Muscle of arm (tissue), 1 donor: ENCODE measurements at regions not wholly inside any gene's neighbourhood (a gene's known extent, or its start where the extent isn't known, plus 50 kb on each side); places are given as distances from the start of the nearest gene placed in this dataset.

ENCODE experiments used
- DNase-seq: peaks from one replicate; pipeline ENCODE4 v3.0.0-alpha.2; 2013

DNA sequence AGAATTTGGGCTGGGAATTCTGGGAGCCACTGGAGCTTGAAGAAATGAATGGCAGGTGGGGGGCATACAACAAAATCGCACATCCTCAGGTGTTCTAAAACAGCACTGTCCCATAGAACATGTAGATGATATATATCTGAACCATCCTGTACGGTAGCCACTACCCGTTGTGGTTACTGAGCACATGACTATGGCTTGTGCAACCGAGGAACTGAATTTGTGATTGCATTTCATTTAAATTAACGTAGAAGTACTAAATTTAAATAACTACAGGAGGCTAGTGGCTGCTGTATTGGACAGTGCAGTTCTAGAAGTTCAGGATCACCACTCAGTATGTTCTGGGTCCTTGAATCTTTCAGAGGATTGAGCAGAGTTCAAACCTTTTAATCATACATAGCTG, 172.4 kb downstream of the PHETA1 start:
- no peak for DNase-seq

DNA sequence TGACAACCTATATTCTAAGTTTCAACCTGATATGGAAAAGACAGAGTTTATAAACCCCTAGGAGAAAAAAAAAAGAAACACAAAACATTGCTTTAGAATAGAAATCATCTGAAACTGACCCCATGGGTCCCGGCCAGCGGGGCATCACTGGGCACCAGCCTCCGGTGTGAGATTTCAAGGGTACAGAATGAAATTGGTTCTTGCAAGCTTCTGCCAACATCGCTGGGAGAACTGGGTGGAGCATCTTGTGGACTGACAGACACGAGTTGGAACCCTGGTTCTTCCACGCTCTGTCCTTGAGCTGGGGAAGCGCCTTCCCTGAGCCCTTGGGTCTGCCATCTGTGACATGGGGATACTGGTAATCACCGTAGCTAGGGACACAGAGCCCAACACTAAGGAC, 173.6 kb downstream of the PHETA1 start:
- no peak for DNase-seq

DNA sequence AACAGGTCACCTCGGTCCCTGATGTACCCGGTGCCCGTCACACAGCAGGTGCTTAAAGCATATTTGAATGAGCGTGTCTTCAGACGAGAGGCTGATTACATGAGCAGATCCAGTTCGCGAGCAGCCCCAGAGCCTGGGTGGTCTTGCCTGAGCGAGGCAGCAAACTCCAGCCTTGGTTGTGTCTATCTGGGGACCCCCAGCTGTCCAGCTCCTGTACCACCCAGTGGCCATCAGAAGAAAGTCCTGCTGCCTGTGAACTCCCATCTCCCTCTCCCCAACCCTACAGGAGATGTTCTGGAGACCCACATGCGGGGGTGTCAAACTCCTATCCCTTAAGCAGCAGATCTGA, 174.2 kb downstream of the PHETA1 start:
- DNase-seq: no peak

DNA sequence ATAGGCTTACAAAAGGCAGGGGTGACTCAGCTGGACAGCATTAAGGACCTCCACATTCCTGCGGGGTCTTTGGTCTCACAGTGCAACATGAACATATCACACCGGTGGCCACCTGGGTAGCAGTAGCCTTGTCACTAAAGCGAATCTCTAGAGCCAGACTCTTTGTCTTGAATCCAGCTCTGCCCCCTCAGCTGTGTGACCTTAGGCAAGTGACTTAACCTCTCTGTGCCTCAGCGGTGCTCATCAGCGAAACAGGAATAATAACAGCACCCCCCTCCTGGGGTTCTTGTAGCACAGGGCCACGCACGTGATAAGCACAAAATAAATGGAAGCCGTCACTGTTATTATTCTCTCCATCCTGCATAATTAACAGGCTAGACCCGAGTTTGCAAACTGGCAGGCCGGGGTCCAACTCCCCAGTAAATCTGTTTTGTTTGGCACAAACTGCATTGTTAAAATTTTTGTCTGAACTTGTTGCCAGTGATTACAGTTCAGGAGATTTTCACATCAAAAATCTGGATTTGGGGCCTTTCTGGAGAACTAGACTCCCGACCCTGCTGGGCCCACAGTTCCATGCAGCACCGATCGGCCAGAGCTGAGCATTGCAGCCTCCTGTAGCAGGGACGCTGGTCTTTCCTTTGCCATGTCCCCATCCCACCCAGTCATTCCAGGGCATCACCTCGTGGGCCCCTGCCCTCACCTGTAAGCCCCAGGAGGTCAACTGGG, 174.8 kb downstream of the PHETA1 start:
- DNase-seq: no peak

DNA sequence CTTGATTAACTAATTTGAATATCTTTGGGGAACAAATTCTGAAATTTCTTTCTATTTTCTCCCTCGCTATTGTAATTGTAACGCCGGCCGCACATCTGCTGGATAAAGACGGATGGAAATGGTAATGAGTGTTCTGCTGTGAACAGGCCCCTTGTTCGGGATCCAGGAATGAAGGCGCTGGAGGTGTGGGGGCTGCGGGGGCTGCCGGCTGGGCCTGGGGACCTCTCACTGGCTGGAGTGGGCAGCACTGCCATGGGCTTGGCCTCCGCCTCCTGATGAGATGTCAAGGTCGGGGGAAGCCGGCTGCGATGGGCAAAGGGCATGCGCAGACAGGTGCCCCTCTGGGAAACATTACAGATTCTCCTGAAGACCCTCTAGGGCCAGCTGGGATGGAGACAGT, 175.4 kb downstream of the PHETA1 start:
- DNase-seq: no peak

DNA sequence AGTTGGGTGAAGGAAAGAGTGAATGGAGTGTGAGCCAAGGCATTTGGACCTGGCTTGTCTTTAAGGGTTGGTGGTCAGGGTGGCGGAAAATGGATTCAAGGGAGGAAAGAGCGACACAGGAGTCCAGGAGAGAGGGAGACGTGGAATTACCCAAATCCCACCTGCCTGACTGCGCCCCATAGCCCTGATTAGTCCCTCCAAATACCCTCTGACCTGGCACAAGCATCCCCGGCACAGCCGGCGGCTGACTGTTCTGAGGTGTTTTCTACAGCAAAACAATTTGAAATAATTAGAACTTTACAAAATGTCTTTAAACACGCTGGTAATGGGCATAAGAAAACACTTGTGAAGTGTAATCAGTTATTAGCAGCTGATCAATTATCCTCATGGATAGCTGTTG, 175.8 kb downstream of the PHETA1 start:
- no peak for DNase-seq

DNA sequence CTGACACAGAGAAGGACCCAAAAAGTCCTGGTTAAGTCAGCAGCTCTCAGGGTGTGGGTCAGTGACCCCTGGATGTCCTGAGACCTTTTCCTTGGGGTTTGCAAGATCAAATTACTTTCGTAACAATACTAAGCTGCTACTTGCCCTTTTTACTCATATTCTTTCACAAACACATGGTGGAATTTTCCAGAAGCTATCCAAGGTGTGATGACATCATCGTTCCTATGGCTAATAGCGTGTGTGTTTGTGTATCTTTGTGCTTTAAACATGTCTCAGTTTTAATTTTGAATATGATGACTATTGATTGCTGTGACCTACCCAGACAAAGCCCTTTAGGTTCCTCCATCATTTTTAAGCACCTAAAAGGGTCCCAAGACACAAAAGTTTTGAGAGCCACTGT, 176.2 kb downstream of the PHETA1 start:
- DNase-seq: no peak

DNA sequence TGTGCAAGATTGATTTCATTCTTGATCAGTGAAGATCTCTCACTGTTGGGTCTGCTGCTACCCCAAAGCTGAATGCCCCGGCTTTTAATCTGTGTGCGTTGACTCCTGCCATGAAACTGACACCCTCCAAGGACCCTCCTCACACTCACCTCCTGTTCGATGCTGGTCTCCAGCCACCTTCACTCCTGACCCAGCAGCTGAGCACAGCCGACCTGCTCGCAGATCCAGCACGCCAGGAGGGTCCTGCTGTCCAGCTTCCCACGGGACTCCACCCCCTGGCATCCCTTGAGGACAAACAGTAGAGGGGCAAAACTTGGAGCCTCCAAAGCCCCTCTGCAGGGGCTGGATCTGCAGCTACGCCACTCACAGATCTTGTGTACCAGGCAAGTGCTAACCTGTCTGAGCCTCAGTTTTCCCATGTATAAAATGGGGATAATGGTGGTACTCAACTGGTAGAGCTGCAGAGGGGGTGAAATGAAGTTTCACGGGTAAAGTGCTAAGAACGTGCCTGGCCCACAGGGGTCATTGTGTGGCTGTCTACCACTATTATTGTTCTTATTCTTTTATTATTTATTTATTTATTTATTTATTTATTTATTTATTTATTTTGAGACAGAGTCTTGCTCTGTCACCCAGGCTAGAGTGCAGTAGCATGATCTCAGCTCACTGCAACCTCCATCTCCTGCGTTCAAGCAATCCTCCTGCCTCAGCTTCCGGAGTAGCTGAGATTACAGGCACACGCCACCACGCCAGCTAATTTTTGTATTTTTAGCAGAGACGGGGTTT, 178.0 kb downstream of the PHETA1 start:
- no peak for DNase-seq

DNA sequence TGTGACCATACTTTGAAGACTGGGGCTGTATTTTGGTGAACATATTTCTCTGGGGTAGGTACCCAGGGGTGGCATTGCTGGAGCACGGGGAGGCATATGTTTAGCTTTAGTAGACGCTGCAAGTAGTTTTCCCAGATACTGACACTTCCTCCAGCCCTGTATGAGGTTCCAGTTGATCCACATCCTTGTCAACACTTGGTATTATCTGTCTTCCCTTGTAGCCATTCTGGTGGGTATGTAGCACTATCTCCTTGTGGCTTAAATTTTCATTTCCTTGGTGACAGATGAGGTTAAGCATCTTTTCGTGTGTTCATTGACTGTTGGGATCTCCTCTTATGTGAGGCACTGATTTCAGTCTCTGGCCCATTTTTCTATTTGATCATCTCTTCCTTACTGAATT, 179.1 kb downstream of the PHETA1 start:
- DNase-seq: no peak

DNA sequence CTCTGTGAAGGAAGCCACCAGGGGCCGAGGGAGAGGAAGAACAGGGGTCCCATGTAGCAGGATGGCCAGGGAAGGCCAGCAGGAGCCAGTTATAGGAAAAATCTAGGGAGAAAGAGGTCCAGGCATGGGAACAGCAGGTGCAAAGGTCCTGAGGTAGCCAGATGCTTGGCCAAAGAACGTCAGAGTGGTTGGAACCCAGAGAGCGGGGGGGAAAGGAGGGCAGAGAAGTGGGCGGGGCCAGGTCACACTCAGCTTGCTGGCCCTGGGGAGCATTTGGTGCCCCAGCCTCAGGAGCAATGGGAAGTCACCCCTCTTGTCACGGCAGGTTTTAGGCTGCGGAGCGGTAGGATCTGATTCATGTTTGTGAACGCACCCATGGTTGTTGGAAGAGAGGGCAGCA, 180.5 kb downstream of the PHETA1 start:
- DNase-seq: no peak

DNA sequence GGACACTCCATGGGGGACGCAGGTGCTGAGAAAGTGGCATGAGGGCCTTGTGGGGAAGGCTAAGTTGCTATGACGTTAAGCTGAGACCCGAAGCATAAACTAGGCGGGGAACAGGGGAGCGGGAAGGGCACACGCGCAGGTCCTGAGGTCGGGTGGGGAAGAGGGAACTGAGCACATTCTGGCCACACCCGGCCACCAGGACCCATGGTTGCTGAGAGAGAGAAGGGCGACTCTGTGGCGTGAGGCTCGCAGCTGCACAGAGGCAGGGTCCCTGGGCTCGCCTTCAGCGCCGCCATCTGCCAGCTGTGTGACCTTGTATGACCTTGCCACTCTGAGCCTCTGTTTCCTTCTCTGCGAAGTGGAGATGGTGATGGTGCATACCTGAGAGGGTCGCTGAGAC, 182.5 kb downstream of the PHETA1 start:
- DNase-seq: no peak

DNA sequence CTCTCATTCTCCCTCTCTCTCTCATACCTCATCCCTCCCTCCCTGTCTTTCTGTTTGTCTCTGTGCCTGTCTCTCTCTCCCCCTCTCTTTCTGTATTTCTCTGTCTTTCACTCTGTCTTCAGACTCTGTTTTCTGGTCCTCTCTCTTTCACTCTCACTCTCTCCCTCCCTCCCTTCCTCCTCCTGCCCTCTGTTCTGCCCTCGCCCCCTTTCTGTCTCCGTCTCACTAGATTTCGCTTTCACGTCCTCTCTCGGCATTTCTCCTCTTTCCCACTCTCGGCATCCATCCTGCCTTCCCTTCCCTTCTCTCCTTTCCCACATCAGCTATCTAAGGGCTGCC, 183.0 kb downstream of the PHETA1 start:
- DNase-seq: no peak

DNA sequence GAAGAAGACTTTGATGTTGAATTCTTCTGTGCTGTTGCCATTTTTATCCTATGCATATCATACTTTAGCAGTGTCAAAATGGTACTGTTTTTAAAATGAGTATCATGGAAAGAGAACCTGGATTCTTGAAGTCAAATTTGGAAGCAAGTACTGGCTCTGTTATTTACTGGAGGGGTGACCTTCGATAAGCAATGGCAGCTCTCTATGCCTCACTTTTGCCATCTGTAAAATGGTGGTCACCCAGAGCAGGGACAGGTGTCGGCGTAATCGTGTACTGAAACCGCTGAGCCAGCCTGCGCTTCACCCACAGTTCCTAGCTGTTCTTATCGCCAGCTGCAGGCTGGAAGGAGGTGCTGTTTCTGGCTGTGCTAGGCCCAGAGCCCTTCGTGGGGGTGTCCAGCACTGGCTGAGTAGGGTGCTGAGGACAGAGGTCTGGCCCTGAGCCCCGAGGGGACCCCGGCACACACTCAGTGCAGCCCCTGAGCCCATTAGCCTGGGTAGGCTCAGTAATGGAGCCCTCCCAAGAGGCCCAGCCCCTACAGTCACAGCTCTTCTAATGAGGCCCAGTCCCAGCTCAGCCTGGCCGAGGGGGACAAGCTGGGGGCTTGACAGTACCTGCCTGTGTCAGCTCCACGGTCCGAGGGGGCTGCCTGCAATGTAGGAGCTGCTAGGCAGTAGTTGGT, 183.5 kb downstream of the PHETA1 start:
- no peak for DNase-seq

DNA sequence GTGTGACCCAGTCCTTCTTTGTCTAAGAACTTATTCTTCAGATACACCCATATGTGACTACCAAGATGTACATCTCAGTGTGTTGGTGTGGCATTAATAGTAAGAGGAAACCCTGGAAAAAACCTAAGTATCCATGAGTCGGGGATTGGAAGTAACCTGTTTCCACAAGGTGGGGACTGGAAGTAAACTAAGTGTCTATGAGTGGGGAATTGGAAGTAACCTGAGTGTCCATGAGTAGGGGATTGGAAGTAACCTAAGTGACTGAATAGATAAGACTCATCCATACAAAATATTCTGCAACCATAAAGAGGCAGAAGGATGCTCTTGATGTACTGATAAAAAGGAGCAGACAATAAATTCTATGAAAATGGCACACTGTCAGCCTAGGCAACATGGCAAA, 184.7 kb downstream of the PHETA1 start:
- no peak for DNase-seq

DNA sequence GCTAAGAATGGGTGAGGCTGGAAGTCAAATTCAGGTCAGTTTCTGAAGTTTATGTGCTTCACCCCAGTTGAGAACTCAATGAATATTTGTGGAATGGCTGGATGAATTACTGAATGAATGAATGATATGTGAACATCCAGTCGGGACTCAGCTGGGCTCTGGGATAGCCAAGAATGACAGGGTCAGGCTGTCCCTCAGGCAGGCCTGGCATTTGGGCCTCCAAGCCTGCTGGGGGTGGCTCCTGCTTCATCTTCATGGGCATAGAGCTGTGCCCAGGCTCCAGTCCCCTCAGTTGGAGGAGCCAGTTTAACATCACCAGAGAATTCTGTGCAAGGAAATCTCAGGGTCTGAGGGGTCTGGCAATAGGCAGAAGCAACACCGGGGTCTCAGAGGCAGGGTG, 185.8 kb downstream of the PHETA1 start:
- DNase-seq: no peak

DNA sequence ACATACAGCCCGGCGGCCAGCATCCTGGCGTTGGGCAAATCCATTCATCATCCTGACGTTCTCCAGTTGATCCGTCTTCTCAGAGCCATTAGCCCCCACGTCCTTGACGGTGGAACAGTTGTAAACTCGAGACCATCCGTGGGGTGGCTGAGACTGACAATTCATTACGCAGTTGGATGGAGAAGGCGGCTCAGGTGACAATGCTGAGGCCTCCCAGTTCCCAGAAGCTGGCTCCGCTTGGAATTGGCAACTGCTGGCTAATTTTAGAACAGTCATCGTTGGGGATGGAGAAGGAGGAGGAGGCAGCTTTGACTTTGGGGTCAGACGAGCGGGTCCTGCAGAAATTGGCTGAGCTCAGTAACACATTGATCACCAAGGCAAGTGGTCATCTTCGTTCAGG, 186.5 kb downstream of the PHETA1 start:
- no peak for DNase-seq

DNA sequence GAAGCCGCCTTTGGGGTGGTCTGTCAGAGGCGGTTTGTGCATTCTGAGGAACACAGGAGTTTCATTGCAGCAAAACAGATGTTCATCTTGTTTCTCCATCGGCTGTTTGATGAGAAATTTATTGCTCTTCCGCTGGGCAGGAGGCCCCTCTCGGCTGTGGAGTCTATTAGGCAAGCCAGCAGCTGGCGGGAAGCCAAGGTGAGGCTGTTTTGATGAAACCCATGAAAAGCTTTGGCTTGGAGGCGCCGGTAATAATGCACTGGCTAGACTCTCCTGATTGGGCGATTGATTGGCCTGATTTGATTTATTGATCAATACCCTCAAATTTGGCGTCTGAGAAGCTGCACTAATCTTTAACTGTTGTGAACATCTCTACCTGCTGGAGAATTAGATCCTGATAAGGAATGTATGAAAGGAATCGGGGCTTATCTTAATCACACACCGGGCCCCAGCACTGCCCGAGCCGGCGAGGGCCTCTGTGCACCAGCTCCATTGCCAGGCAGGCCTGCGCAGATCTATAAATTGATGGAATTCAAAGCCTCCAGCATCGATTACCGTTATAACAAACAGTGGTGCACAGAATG, 187.7 kb downstream of the PHETA1 start:
- peak; percentile 67 for DNase-seq

DNA sequence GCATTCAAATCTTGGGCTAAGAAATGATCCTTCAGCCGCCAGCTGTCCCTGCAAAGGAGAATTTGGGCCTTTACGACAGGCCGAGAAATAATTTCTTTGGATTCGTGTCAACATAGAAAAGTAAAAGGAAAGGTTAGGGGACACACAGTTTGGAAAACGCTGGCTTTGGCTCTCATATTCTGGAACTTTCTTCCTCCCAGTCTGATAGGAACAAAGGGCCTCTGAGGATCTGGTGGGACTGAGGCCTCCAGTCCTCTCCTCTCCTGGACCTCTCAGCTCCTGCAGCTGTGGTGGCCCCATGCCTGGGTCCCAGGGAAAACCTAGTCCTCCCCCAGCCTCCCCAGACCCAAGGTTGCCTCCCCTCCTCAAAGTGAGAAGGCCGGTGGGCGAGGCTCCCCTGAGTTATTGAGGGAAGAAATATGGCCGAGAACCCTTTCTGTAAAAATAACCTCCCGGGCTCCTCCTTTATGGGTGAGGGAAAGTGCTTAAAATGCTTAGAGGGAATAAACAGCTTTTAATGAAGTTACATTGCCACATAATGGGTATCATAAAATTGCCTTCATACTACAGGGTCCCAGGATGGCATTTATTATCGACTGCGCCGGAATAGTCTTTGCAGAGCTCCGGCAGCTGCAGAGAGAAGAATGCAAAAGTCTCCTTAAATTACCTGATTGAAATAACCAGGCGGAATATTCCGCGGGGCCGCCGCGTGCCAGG, 188.3 kb downstream of the PHETA1 start:
- DNase-seq: peak; percentile 35

DNA sequence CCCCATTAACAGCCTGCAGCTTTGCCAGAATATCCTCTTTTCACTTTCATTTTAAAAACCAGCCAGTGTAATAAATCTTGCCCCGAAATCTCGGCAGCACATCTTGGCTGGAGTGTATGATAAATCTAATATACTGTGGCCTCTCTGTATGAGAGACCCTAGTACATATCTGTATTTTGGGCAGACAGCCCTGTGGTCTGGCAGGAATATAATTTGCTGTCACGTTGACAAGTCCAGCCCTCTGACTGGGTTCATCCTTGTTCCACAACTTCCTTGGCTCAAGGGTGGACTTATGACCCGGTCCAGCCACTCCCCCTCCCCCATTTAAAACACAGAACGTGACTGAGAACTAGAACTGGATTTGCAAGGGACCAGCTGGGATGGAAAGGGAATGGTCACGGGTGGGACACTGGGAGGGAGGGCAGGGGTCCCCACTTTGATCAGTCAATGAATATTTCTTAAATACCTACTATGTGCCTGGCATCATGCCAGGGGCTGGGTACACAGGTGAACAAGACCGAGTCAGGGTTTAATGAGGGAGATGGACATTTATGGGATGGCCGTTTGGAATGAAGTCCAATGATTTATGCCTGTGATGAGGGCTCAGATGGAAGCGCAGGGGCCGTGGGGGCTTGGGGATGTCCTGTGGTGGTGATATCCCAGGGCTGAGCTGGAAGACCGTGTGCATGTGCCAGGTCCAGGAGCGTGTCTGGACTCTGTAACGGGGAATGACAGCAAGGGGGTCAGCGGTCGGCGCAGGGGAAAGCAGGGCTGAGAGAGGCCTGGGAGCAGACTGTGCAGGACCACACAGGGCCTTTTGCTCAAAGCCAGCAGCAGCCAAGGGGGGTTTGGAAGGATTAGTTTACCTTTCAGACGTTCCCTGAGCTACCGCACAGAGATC, 190.5 kb downstream of the PHETA1 start:
- peak; percentile 83 for DNase-seq

DNA sequence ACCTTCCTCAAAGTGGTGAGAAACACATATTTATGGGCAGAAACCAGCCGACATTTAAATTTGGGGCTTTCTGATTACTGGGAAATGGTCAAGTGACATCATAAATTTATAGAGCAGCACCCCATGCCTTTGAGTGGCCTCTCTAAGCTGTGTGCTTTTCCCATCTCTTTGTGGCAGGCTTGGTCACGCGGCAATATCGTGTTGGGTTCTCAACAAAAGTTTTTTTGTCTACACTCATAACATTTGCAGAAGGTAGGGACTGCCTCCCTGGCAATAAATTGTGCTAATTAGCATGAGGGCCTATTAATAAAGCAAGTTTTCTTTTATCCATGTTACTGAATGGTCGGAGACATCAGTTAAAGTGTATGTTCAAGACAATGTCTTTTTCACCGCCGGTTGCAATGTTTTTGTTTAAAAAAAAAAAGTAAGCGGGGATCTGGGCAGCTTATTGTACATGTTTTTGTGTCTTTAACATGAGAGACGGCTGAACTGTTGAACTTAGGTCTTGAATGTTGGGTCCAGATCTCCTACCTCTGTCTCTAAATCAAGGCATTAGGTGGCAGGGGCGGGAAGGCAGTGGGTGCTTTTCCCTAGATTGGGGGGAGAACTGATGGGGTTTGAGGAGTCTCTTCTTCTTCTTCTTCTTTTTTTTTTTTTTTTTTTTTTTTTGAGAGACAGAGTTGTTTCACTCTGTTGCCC, 193.3 kb downstream of the PHETA1 start:
- DNase-seq: no peak

DNA sequence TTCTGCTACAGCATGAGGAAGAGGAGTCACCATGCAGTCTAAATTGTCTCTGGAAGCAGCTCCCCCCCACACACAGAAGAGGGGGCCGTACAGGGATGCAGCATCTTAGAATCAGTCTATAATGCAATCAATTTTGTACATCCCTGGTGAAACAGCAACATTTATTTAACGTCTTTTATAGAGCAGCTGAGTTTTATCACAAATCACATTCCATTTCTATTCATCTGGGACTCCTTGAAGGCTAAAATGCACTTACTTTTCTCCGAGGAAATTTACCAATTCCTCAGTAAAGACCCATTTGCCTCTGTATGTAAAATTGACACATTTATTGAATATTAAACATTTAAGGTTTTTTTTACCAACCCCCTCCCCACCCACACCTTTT, 193.9 kb downstream of the PHETA1 start:
- no peak for DNase-seq
